ENCODE measurements at regions not wholly inside any gene's neighbourhood (a gene's known extent, or its start where the extent isn't known, plus 50 kb on each side); places are given as distances from the start of the nearest gene placed in this dataset.

- Histone ChIP-seq H3K4me3 (replicated peaks in 1 of 3; ENCODE audit: low read depth in 2 of 3, low read length in 3 of 3) (no peak overlapping the region), H3K9ac (ENCODE audit: insufficient read depth, low read length, poor library complexity, severe bottlenecking) (no peak overlapping the region), H3K36me3 (replicated peaks in 1 of 2; ENCODE audit: control insufficient read depth in 1 of 2, insufficient read depth in 2 of 2, low read length in 2 of 2) (no peaks in the 10 kb centered on the region), H3K9me3 (replicated peaks in 1 of 2; ENCODE audit: control insufficient read depth in 1 of 2, insufficient read depth in 1 of 2, low read length in 2 of 2) (no peaks in the 10 kb centered on the region), H3K79me2 (ENCODE audit: insufficient read depth, low read length) (no peaks in the 10 kb centered on the region), H4K20me1 (ENCODE audit: insufficient read depth, low read length) (no peaks in the 10 kb centered on the region), H3K4me2 (replicated peaks; ENCODE audit: extremely low read depth, low read length, poor library complexity, severe bottlenecking) (no peak overlapping the region), H3K27me3 (ENCODE audit: control insufficient read depth in 2 of 2, insufficient read depth in 2 of 2, low read length in 2 of 2) (no peaks in the 10 kb centered on the region), H3K4me1 (ENCODE audit: control insufficient read depth in 1 of 2, insufficient read depth in 2 of 2, low read length in 2 of 2) (no peaks in the 10 kb centered on the region), H2AFZ (ENCODE audit: insufficient read depth, low read depth, low read length, poor library complexity, severe bottlenecking) (no peak overlapping the region), H3K27ac (ENCODE audit: low read depth in 1 of 2, low read length in 2 of 2) (no peak overlapping the region)
- no peak for DNase-seq
- no peak for TF ChIP-seq CTCF (IDR thresholded peaks at IDR 0.05)
- H3K4me3 Mint-ChIP-seq, result no peak overlapping the region
- H3K9me3 Mint-ChIP-seq, result peaks cover 0 to 1% (median 0%) of the 10 kb centered on the region in 7 donors
- intact Hi-C loops (cut with micrococcal nuclease), result no loop called here
- peaks cover 0 to 3% (median 1%) of the 10 kb centered on the region in 3 donors for H3K27me3 Mint-ChIP-seq (ENCODE audit: low read depth in 3 of 3)
- H3K4me1 Mint-ChIP-seq, result no peaks in the 10 kb centered on the region
- WGBS (ENCODE audit: insufficient coverage), result 60% methylated on average over 1 of the region's 4 CpGs
- H3K27ac Mint-ChIP-seq, result peak overlapping the region in 1 of 7 donors; percentile 9
- no peaks in the 10 kb centered on the region for H3K36me3 Mint-ChIP-seq
These were observed 116.2 kb downstream of the PFDN4 start for GRCh38 chr20:54324041-54324440.

GRCh38 chr20:54324652-54325285 lies 116.9 kb downstream of the PFDN4 start:
- no peaks in the 10 kb centered on the region for H3K4me1 ChIP-seq (ENCODE audit: control insufficient read depth in 1 of 2, insufficient read depth in 2 of 2, low read length in 2 of 2)
- H3K36me3 ChIP-seq (replicated peaks in 1 of 2; ENCODE audit: control insufficient read depth in 1 of 2, insufficient read depth in 2 of 2, low read length in 2 of 2), result no peaks in the 10 kb centered on the region
- Mint-ChIP-seq H3K4me1 (no peaks in the 10 kb centered on the region), H3K27ac (peak overlapping the region in 1 of 7 donors; percentile 3), H3K36me3 (no peaks in the 10 kb centered on the region), H3K4me3 (no peak overlapping the region), H3K9me3 (peaks cover 0 to 3% (median 0%) of the 10 kb centered on the region in 7 donors), H3K27me3 (ENCODE audit: low read depth in 3 of 3) (peaks cover 0 to 3% (median 1%) of the 10 kb centered on the region in 3 donors)
- no peak overlapping the region for H2AFZ ChIP-seq (ENCODE audit: insufficient read depth, low read depth, low read length, poor library complexity, severe bottlenecking)
- no peaks in the 10 kb centered on the region for H3K79me2 ChIP-seq (ENCODE audit: insufficient read depth, low read length)
- TF ChIP-seq CTCF (IDR thresholded peaks at IDR 0.05), result no peak
- no peak overlapping the region for H3K9ac ChIP-seq (ENCODE audit: insufficient read depth, low read length, poor library complexity, severe bottlenecking)
- H3K9me3 ChIP-seq (replicated peaks in 1 of 2; ENCODE audit: control insufficient read depth in 1 of 2, insufficient read depth in 1 of 2, low read length in 2 of 2), result no peaks in the 10 kb centered on the region
- no peak overlapping the region for H3K27ac ChIP-seq (ENCODE audit: low read depth in 1 of 2, low read length in 2 of 2)
- H3K4me3 ChIP-seq (replicated peaks in 1 of 3; ENCODE audit: low read depth in 2 of 3, low read length in 3 of 3), result no peak overlapping the region
- DNase-seq, result no peak
- H4K20me1 ChIP-seq (ENCODE audit: insufficient read depth, low read length), result no peaks in the 10 kb centered on the region
- WGBS (ENCODE audit: insufficient coverage), result no CpG with 5 or more reads among the region's 3 CpGs
- intact Hi-C loops (cut with micrococcal nuclease), result no loop called here
- no peak overlapping the region for H3K4me2 ChIP-seq (replicated peaks; ENCODE audit: extremely low read depth, low read length, poor library complexity, severe bottlenecking)
- no peaks in the 10 kb centered on the region for H3K27me3 ChIP-seq (ENCODE audit: control insufficient read depth in 2 of 2, insufficient read depth in 2 of 2, low read length in 2 of 2)

All from CD14-positive monocyte (primary cell).